NCI-H345 (cell line): ENCODE measurements at regions not wholly inside any gene's neighbourhood (a gene's known extent, or its start where the extent isn't known, plus 50 kb on each side); places are given as distances from the start of the nearest gene placed in this dataset.
"Not testable (repeated sequence)": the region's sequence is repeated elsewhere in the genome, so short reads cannot be mapped to it uniquely, and the experiment has no call there.

Source experiments
- DNase-seq: peaks from one replicate; lab custom pipeline; 2025; lab: John Stamatoyannopoulos, UW

- DNase-seq, result no peak
Observed at GRCh38 chr3:177710506-177710905, 513.2 kb upstream of the TBL1XR1 start.

- DNase-seq, result no peak
Observed at GRCh38 chr3:177711637-177712036, 514.4 kb upstream of the TBL1XR1 start.

GRCh38 chr3:177713928-177714900, 516.9 kb upstream of the TBL1XR1 start:
- DNase-seq, result no peak

- no peak for DNase-seq
Observed at GRCh38 chr3:177714945-177715344, 517.7 kb upstream of the TBL1XR1 start.

GRCh38 chr3:177715980-177716379, 518.7 kb upstream of the TBL1XR1 start:
- no peak for DNase-seq

GRCh38 chr3:177720927-177721326, 523.6 kb upstream of the TBL1XR1 start:
- DNase-seq, result not testable (repeated sequence)

- DNase-seq, result no peak
Observed at GRCh38 chr3:177721864-177722785, 524.8 kb upstream of the TBL1XR1 start.

- peak; percentile 17 for DNase-seq
Observed at GRCh38 chr3:177724020-177724638, 526.8 kb upstream of the TBL1XR1 start.

GRCh38 chr3:177725165-177725564, 527.9 kb upstream of the TBL1XR1 start:
- no peak for DNase-seq

- DNase-seq, result no peak
Observed at GRCh38 chr3:177726807-177727206, 529.5 kb upstream of the TBL1XR1 start.

GRCh38 chr3:177729956-177730681, 532.8 kb upstream of the TBL1XR1 start:
- DNase-seq, result no peak

GRCh38 chr3:177730814-177731213, 533.5 kb upstream of the TBL1XR1 start:
- DNase-seq, result no peak

- no peak for DNase-seq
Observed at GRCh38 chr3:177731644-177732268, 534.5 kb upstream of the TBL1XR1 start.

- DNase-seq, result no peak
Observed at GRCh38 chr3:177733233-177733632, 536.0 kb upstream of the TBL1XR1 start.

- DNase-seq, result no peak
Observed at GRCh38 chr3:177733936-177734335, 536.7 kb upstream of the TBL1XR1 start.

GRCh38 chr3:177735431-177735830, 538.1 kb upstream of the TBL1XR1 start:
- no peak for DNase-seq

GRCh38 chr3:177739461-177739860, 542.2 kb upstream of the TBL1XR1 start:
- DNase-seq, result no peak

- DNase-seq, result no peak
Observed at GRCh38 chr3:177740254-177740653, 543.0 kb upstream of the TBL1XR1 start.

GRCh38 chr3:177742273-177742672, 545.0 kb upstream of the TBL1XR1 start:
- DNase-seq, result no peak

- DNase-seq, result no peak
Observed at GRCh38 chr3:177743173-177743890, 546.0 kb upstream of the TBL1XR1 start.
